ENCODE measurements at regions not wholly inside any gene's neighbourhood (a gene's known extent, or its start where the extent isn't known, plus 50 kb on each side); places are given as distances from the start of the nearest gene placed in this dataset.

DNA sequence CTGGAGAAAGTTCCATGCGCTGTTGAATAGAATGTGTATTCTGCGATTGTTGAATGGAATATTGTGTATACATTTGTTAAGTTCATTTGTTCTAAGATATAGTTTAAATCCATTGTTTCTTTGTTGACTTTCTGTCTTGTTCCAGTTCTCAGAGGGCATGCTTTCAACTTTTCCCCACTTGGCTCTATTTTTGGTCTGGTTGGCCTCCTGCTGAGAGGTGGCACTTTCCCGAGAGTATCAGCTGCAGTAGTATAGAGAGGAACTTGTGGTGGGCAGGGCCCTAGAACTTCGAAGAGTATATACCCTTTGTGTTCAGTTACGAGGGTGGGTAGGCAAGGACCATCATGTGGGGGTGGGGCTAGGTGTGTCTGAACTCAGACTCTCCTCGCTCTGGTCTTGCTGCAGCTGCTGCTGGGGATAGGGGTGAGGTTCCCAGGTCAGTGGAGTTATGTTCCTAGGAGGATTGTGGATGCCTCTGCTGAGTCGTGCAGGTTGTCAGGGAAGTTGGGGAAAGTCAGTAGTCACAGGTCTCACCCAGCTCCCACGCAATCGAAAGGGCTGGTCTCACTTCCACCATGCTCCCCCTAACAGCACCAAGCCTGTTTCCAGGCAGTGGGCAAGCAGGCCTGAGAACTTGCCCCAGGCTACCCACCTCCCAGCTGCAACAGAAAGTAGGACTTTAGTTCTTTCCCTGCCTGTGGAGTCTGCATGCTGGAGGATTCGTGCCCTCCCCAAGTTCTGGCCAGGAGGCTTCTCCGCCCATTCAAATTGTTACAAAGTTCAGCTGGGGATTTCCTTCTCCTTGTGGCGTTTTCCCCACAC, 118.9 kb upstream of the SSTR4 start:
- DNase-seq (ENCODE audit: low read depth, low spot score): no peak
- no peak overlapping the region for H2AFZ ChIP-seq (ENCODE audit: low read depth, low read length)
- no peaks in the 10 kb centered on the region for H3K36me3 ChIP-seq (ENCODE audit: control insufficient read depth in 2 of 2, extremely low read depth in 1 of 2, insufficient read depth in 2 of 2, low read length in 2 of 2)
- no peak for FAIRE-seq
- no peak overlapping the region for H3K4me3 ChIP-seq (replicated peaks in 1 of 3; ENCODE audit: insufficient read depth in 1 of 3, low read depth in 1 of 3, low read length in 3 of 3)
- dilution Hi-C loops (cut with MboI; ENCODE audit: extremely low pct_ligation_motif_present, low sequenced_read_pairs): no loop called here
- H4K20me1 ChIP-seq (replicated peaks; ENCODE audit: control insufficient read depth, extremely low read depth, insufficient read depth, low read length): no peaks in the 10 kb centered on the region
- H3K27ac ChIP-seq (ENCODE audit: insufficient read depth, low read depth, low read length): no peak overlapping the region
- TF ChIP-seq GATA2 (IDR thresholded peaks at IDR 0.05; ENCODE audit: insufficient read depth, insufficient read length, low read depth, low read length) (no peak), POLR2AphosphoS5 (IDR thresholded peaks at IDR 0.05; ENCODE audit: insufficient read depth, low read depth, low read length) (no peak), POLR2A (IDR thresholded peaks at IDR 0.05; ENCODE audit: low read depth, low read length) (no peak), EZH2 (IDR thresholded peaks at IDR 0.05; ENCODE audit: borderline replicate concordance, low read depth, low read length, severe bottlenecking) (no peak), MYC (IDR thresholded peaks at IDR 0.05; ENCODE audit: low read depth, low read length) (no peak), FOS (IDR thresholded peaks at IDR 0.05; ENCODE audit: borderline replicate concordance, insufficient read depth, low read length) (no peak), JUN (IDR thresholded peaks at IDR 0.05; ENCODE audit: borderline replicate concordance, insufficient read depth, insufficient read length, low read depth) (no peak)
- TF ChIP-seq, protein P1, sequence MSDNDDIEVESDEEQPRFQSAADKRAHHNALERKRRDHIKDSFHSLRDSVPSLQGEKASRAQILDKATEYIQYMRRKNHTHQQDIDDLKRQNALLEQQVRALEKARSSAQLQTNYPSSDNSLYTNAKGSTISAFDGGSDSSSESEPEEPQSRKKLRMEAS (IDR thresholded peaks at IDR 0.05; ENCODE audit: insufficient read depth, insufficient read length): no peak
- TF ChIP-seq, protein P2, sequence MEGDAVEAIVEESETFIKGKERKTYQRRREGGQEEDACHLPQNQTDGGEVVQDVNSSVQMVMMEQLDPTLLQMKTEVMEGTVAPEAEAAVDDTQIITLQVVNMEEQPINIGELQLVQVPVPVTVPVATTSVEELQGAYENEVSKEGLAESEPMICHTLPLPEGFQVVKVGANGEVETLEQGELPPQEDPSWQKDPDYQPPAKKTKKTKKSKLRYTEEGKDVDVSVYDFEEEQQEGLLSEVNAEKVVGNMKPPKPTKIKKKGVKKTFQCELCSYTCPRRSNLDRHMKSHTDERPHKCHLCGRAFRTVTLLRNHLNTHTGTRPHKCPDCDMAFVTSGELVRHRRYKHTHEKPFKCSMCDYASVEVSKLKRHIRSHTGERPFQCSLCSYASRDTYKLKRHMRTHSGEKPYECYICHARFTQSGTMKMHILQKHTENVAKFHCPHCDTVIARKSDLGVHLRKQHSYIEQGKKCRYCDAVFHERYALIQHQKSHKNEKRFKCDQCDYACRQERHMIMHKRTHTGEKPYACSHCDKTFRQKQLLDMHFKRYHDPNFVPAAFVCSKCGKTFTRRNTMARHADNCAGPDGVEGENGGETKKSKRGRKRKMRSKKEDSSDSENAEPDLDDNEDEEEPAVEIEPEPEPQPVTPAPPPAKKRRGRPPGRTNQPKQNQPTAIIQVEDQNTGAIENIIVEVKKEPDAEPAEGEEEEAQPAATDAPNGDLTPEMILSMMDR (IDR thresholded peaks at IDR 0.05; ENCODE audit: extremely low read depth in 1 of 2, insufficient read depth in 1 of 2, low read depth in 1 of 2, low read length in 2 of 2): no peak
- H3K9me1 ChIP-seq (replicated peaks; ENCODE audit: control insufficient read depth, extremely low read depth, insufficient read depth, low read length): no peaks in the 10 kb centered on the region
- H3K4me2 ChIP-seq (ENCODE audit: insufficient read depth, low read length): no peak overlapping the region
- peaks cover under 1% of the 10 kb centered on the region for H3K4me1 ChIP-seq (ENCODE audit: control insufficient read depth, extremely low read depth, insufficient read depth, low read length)
- intact Hi-C loops (cut with micrococcal nuclease): no loop called here
- ChIA-PET POLR2A (no interaction called here), CTCF (interaction anchor here (0.6 kb wide), 1 partner anchor 199 kb away, joined by 3 read pairs; no protein-coding TSS in a partner anchor)
- H3K79me2 ChIP-seq (ENCODE audit: control insufficient read depth, insufficient read depth, low read length): no peaks in the 10 kb centered on the region
- no peaks in the 10 kb centered on the region for H3K27me3 ChIP-seq (ENCODE audit: control insufficient read depth in 2 of 2, insufficient read depth in 2 of 2, low read length in 2 of 2)
- H3K9ac ChIP-seq (replicated peaks; ENCODE audit: extremely low read depth, insufficient read depth, low read length): no peak overlapping the region
- no TSS peak for BruUV-seq (replicated peaks)
- H3K9me3 ChIP-seq (replicated peaks; ENCODE audit: control insufficient read depth, insufficient read depth, low read length): no peaks in the 10 kb centered on the region

Data from endothelial cell of umbilical vein (primary cell).